DOHH2 (cell line): ENCODE measurements at regions not wholly inside any gene's neighbourhood (a gene's known extent, or its start where the extent isn't known, plus 50 kb on each side); places are given as distances from the start of the nearest gene placed in this dataset.

Source experiments
- CTCF ChIP-seq: fragments of 200-600 bp; sonication (generic); IDR thresholded peaks from one replicate; pipeline ENCODE4 v1.5.1; 2014; ENCODE audit warnings: antibody characterized with exemption, mild to moderate bottlenecking, low read depth, low read length; ENCODE audit not compliant: poor library complexity, severe bottlenecking
- EZH2phosphoT487 ChIP-seq: fragments of 200-600 bp; sonication (generic); IDR thresholded peaks from 2 replicates; pipeline ENCODE4 v1.6.1; 2017; ENCODE audit warnings: borderline replicate concordance, mild to moderate bottlenecking, antibody characterized with exemption, low read length, moderate library complexity, mixed read lengths

- TF ChIP-seq CTCF (no peak), EZH2phosphoT487 (no peak)
Observed at GRCh38 chr11:10920875-10921274, 63.0 kb upstream of the ZBED5 start.
